ENCODE measurements at regions not wholly inside any gene's neighbourhood (a gene's known extent, or its start where the extent isn't known, plus 50 kb on each side); places are given as distances from the start of the nearest gene placed in this dataset.
"Not testable (repeated sequence)": the region's sequence is repeated elsewhere in the genome, so short reads cannot be mapped to it uniquely, and the experiment has no call there.

DNA sequence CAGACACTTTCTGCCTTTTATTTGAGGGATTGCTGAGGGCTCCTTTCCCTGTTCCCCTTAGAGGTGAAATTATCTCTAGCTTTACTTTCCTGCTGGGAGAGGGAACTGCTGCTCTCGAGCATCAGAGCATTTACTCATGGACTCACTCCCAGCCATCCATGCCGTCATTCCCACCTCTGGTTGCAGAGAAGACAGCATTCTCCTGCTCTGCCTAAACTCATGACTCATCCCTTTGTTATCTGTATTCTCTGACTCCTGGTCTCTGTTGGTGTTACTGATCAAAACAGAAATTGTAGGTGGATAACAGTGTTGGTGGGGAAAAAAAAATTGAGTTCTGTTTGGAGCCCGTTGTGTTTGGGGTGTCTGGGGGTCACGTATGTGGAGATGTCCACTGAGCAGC lies 159.3 kb downstream of the TTC8 start:
- no peak for DNase-seq (ENCODE audit: low spot score)

DNA sequence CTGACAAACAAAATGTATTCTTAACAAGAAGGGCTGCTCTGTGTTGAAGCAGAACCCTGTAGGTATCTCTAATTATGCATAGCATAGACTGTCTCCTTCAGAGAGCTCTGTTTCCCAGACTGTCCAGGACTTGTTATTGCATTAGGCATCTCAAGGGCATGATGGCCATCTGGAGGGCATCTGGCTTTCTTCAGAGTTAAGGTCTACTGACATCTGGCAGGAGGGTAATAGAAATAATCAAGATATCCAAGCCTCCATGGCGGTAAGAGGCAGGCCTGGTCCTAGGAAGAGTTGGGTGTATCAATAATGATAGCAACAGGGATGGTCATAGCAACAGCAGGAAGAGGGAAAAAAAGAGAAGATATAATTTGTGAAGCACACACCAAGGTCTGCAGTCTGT lies 161.2 kb downstream of the TTC8 start:
- no peak for DNase-seq (ENCODE audit: low spot score)

DNA sequence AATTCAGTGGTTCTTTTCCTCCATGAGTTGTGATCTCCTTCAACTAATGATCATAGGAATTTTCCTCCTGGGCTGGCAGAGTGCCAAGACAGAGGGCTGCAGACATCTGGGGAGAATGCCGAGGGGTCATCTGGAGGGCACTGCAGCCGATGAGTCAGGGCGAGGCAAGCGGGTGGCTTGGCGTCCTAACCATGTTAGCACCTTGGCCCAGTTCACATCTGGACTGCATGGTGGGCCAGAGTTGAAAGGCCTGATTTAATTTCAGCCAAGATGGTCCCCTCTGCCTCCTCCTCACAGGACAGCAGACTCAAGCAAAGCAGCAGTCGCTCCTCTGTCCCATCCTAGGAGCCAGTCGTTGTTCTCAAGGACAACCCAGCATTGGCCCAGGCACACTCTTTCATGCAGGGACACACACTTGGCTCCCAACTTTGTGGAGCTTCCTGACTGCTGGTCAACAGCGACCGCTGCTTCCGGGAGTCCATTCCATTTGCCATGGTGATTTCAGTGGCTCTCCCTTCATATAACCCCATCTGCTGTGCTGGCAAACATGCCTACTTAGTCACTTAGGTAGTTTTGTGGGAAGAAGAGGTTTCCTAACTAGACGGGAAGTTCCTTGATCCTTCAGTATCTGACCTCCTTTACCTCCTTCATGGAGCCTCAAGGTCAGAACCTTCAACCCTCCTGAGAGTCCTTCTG lies 161.8 kb downstream of the TTC8 start:
- no peak for DNase-seq (ENCODE audit: low spot score)

DNA sequence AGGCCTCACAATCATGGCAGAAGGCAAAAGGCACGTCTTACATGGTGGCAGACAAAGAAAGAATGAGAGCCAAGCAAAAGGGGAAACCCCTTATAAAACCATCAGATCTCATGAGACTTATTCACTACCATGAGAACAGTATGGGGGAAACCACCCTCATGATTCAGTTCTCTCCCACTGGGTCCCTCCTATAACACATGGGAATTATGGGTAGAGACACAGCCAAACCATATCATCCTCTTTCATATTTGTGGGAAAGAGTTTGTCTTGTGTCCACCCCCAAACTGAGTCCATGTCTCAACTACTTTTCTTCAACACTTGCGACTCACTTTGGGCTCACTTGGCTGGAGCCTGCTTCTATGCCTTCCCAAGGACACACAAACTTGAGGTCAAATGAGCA lies 162.5 kb downstream of the TTC8 start:
- DNase-seq (ENCODE audit: low spot score) = not testable (repeated sequence)

DNA sequence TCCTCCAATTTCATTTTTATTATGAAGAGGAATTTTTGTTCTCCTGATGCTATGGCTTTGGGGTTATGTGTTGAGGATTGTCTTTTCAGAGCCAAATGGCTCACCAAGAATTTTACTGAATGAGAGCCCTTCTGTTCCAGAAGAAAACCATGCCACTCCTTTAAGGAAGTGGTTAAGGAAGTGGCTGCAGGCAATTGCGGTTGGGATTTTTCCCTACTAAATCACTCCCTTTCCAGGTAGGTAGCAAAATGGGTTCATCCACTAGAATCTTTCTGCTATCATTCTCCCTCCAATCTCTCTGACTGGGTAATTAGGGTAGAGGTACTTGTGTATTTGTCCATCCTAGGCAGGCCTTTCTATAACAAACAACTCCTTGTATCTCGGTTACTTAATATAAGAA lies 163.1 kb downstream of the TTC8 start:
- no peak for DNase-seq (ENCODE audit: low spot score)

DNA sequence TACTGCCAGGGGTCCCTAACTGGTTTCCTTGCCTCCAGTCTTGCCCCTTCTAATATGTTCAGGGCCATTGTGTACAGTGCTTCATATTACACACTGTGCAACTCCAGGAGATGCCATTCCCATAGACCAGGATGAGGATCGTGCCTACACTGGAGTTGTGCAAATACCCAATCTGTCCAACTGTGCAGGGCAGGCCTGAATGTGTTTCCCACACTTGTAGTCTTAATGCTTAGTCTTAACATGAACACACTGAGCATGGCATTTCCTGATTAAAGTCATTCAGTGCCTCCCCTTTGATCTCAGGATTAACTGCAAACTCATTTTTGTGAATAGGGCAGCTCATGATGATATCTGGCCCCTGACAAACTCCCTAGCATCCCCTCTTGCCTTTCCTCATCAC lies 165.5 kb downstream of the TTC8 start:
- no peak for DNase-seq (ENCODE audit: low spot score)

DNA sequence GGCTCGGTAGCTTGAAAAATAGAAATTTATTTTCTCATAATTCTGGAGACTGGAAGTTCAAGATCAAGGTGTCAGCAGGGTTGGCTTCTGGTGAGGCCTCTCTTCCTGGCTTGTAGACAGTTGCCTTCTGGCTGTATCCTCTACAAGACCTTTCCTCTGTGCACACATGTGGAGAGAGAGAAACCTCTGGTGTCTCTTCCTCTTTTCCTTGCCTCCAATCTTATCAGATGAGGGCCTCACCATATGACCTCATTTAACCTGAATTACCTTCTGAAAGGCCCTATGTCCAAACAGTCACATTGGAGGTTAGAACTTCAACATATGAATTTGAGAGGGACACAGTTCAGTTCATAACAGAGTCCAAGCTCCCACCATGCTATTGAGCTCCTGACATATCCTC lies 166.4 kb downstream of the TTC8 start:
- DNase-seq (ENCODE audit: low spot score) = no peak

DNA sequence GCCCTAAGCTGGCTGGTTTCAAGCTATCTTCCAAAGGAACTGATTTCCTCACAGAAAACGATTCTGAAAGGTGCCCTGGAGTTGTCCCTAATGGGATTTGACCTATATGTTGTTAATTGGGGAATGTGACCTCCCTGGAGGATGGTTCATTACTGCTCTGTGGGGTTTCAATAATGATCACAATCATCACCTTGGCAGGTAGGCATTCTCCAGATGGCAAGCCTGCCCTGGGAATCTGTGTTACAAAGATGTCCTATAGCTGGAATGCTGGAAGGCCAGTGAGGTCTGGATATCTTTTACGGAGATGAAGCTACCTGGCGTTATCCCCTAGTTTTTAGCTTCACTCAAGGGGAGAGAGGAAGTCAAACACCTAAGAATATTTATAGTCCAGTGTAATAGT lies 167.6 kb downstream of the TTC8 start:
- no peak for DNase-seq (ENCODE audit: low spot score)

DNA sequence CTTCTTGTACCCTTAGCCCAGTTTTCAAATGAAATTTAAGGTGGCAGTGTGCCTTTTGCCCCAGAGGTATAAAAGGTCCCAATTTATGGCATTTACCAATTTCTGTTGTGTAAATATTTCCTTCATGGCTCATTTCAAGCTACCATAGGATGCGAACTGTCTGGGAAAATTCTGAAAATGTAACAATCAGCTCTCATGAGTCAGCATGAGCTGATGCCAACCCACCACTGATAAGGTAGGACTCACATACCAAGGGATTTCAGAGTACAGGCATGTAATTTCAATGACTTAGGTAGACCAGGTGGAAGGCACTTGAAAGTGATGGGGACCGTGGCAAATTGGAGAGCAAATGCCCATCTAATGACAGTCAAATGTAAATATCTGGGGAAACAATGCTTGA lies 169.5 kb downstream of the TTC8 start:
- no peak for DNase-seq (ENCODE audit: low spot score)

DNA sequence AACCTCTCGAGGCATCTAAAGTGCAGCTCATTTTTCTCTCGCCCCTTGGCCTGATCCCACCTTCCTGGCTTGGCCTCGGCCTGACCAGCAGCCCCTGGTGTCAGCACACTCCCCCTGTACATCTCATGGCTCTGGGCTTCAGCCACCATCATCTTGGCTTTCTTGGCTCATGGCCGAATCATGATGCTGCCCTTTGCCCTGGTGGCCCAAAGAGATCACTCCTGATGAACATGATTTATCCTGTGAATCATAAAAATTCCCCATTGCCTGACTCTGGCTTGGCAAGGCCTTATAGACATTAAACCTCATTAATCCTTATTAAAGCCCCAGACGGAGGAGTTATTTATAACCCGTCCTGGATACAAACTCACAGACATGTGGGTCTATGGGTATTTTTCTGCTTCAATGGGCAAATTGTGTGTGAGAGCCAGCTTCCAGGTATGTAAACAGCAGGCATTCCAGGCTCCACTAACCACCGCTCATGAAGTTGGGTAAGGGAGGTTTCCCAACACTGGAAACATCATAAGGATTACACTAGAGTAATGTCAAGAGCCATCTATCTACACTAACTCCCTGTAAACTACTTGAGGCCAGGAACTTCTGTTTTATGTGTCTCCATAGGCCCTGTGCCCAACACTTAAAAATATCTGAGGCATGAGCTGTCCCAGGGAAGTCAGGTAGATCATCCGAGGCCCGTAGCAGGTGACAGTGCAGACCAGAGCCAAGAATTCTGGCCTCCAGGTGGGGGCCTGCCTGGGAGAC lies 171.2 kb downstream of the TTC8 start:
- no peak for DNase-seq (ENCODE audit: low spot score)

DNA sequence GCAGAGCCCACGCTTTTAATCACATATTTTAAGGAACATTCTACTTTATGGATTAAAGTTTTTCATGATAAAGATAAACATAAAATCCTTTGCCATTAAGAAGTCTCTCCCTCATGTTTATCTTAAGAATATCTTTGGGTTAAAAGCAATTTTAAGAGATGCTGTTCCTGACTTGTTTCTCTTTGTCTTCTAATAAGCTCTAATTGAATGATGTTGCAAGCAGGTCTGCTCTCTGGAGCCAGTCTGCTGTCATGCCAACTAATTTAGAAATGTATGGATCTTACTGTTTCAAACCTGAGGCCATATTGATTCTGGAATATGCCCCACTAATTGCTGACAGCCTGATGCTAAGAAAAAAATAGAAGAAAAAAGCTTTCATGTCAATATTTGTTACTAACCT lies 173.6 kb downstream of the TTC8 start:
- DNase-seq (ENCODE audit: low spot score) = no peak

DNA sequence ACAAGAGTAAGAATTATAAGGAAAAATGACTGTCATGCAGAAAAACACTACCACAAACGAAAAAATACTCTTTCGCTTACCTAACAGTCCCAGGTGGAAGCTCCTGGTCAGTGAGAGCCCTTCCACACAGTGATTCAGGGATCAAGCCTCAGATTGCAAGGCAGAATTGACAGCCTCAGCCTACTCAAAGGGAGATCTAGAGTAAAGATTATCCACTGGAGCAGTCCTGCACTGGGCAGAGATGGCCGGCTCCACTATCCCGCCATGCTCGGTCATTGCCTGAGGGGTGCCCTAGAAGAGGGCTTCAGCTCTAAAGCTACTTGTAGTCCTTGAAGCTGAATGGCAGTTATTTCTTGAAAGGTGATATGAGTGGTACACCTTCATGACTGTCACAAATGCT lies 174.7 kb downstream of the TTC8 start:
- DNase-seq (ENCODE audit: low spot score) = no peak

DNA sequence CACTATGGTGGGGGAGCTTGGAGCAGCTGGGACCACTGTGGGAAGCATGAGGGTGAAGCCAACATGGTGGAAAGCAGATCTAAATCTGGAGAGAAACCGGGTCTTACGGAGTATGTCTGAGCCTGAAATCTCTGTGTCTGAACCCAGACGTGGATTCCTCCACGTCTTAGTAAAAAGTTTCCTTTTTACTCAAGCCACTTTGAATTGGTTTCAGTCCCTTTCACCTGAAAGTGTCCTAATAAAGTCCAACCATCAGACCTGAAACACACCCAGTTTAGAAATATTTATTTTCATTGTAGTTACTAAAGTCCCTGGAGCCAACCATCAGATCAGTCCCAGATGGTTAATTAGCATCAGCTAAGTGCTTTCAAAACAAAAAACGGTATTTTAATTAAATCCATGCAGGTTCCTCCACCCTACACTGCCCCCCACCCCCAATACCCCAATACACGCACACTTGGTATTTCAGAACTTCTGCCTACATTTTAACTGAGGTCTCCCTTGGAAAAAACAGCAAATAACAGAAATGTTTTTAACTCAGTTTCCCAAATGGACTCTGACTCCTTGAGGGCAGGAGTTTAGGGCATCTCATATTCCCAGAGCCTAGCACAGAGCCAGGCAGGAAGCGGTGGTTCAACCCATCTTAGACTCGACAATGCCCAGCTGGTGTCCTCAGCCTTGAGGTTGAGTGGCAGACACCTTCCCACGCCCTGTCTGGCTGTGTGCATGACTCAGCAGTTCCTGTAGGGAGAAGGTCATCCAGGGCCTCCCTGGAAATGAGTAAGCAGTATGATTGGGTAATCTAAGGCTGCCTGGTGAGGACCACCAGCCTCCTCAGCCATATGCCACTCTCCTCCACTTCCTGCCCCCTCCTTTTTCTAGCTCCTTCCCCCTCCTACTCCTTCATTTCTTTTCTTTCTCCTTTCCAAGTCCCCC lies 175.8 kb downstream of the TTC8 start:
- no peak for DNase-seq (ENCODE audit: low spot score)

DNA sequence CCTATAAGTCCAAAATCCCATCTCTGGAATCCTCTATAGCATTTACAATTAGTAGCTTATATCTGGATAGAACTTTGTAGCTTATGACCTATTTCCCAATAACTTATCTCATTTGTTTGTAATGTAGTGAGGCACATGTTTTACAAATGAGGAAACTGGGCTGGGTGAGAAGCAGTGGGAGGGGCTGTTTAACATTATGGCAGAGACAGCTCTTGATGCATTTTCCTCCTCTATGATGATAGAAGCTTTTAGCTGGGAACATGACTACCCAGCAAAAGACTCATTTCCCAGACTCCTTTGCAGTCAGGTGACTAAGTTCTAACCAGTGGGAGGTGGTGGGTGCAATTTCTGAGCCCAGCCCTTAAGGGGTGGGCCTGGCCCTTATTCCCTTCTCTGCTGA lies 179.7 kb downstream of the TTC8 start:
- no peak for DNase-seq (ENCODE audit: low spot score)

DNA sequence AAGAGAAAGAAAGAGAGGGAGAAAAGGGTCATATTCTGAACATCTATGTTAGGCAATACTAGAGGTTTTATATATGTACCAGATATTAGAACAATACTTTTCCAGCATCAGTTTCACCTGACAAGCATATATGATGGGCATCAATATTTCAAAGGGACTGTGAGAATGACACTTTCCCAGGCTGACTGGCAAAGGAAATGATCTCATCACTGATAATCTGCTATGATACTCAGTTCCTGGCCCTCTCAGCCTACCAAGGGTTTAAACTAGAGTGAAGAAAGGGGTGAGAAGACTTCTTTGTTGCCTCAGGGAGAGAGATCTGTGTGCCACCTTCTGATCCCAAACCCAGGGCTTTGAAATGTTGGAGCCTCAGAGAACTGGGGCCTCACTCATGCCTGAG lies 183.5 kb downstream of the TTC8 start:
- DNase-seq (ENCODE audit: low spot score) = no peak

DNA sequence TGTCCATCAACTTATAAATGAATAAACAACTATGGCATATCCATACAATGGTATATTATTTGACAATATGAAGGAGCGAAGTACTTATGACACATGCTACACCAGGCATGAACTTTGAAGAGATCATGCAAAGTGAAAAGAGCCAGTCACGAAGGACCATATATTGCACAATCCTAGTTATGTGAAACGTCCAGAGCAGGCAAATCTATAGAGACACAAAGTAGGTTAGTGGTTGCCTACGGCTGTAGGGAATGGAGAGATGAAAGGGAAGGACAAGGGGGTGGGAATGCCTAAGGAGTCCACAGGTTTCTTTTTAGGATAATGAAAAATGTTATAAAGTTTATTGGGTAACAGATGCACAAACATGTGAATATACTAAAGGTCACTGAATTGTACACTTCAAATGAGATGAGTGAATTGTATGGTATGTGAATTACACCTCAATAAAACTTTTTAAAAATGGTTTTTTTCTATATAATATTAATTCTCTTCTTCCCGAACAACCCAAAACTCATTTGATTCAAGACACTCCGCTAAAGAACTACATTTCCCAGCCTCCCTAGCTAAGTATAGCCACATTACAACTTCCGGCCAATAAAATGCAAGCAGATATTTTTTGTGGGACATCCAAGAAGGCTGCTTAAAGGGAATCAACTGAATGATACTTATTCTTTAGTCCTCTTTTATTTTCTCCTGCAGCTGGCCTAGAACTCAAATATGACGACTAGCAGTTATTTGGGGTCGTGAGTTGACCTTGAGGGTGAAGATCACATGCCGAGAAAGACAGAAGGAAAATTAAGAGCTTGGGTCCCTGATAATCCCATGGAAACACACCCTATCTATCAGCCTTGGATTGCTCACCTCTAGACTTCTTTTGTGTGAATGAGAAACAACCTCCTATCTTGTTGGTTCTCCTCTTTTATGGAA lies 187.2 kb downstream of the TTC8 start:
- no peak for DNase-seq (ENCODE audit: low spot score)

DNA sequence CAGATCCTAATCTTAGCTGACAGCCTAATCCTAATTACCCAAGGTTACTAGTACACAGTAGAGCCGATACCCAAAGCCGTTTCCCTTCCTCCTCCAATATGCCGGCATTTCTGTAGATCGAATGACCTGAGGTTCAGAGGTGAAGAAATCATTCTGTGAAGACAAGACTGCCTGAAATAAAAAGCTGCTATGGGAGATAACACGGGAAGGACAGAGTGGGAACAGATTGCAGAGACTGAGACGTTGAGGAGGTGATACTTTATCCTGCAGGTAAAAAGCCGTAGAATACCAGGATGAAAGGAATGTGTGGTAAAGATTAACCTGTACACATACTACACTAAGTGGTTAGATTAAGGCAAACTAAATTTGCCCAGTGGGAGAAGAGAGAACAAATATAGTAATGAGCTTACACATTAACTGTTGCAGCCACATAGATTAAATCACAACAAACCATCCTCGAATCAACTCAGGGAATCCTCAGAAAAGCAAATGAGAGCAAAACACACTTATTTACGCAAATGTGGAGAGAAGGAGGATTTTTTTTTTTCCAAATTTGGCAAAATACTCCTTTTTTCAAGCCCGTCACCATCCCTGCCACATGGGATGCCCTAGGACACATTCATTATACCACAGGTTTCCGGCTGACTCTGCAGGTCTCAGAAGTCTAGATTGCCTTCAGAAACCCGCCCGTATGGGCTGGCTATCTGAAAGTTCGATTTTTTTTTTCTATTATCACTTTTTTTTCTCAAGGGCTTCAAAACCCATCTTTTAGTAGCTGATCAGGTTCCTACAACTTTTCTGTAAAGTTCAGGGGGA lies 188.0 kb downstream of the TTC8 start:
- DNase-seq (ENCODE audit: low spot score) = no peak

DNA sequence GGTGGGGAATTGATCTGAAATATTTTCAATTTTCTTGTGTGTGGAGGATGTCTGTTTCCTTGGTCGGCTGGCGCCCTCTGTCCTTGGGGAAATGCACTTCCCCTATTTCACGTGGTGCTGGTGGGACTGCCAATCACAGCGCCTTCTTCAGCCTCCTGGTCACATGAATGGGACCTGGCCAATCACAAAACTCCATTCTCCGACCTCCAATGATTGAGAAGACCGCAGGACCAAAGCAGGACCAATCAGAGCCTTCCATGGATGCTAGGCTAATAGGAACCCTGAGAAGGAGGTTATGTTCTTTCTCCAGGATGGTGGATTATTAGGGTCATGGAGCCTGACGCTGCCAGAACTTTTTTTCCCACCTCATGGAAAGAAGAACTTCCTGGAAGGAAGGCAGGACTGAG lies 188.7 kb downstream of the TTC8 start:
- DNase-seq (ENCODE audit: low spot score) = no peak

DNA sequence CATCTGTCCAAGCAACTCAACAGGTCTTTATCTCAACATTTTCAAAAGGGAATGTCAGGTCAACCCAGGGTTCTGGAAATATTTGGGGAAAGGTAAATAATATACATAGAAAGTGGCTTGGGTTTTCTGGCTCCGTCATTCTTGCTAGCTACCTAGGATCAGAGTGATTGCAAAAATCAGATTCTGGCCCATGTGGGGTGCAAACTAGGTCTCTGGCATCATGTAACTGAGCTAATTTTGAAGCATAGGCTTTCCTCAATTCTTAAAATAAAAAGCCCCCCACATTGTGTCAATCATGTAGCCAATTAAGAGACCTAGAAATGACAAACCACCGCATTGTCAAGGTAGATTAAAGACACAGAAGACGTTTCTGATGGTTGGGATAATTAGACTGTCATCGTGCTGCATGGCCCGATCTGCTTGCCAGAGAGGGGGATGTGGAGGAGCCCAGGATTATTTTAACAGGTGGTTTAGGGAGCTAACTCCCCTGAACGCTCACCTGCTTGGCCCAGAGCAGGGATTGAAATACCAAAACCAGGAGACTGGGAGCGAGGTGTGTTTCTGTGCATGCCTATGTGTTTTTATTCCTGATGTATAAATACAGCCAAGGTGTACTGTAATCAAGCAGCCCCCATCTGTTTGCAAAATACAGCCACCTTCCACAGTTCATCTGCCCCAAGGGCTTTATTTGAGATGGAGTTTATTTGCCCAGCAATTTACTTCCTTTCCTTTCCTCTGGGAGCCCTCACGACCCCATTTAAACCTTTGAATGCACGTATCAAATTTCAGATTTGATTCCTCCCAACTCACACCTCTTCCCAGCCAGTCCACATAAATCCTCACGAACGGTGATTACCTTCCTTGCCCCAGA lies 189.5 kb downstream of the TTC8 start:
- peak; percentile 76 for DNase-seq (ENCODE audit: low spot score)

DNA sequence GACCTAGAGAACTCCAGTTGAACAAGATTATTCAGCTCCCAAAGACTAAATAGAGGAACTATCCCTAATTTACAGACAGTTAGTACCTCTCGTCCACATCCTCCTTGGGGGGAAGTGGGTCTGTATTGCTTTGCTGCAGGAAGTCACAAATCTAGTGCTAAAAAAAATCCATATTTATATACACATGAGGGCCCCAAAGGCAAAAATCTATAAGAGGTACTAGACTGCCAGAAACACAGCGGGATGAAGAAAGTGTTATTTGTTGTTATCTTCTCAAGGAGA lies 190.1 kb downstream of the TTC8 start:
- no peak for DNase-seq (ENCODE audit: low spot score)

All from putamen (tissue), 1 donor.